CD1c-positive myeloid dendritic cell (primary cell): ENCODE measurements at regions not wholly inside any gene's neighbourhood (a gene's known extent, or its start where the extent isn't known, plus 50 kb on each side); places are given as distances from the start of the nearest gene placed in this dataset.
"Not testable (repeated sequence)": the region's sequence is repeated elsewhere in the genome, so short reads cannot be mapped to it uniquely, and the experiment has no call there.

Source experiments
- DNase-seq: peaks from one replicate; pipeline ENCODE4 v3.0.0-alpha.2; 2016; ENCODE audit errors: extremely low spot score

DNA sequence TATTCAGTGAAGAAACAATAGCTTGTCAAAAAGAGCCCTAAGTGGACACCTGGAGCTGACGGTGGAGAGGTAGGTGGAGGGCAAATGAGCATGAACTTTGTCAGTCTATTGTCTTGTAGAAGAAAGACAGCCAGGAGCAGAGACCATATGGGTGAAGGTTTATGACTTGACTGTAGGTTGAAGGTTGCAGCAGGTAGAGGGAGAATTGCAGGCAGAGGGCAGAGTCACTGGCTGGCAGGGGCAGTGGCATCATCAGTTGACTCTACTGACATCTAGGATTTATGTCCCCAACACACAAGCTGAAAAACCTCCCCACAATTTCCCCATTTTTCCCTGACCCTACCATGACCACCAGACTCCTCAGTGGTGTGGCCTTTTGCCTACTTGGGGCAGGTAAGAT, 243.6 kb upstream of the PRSS58 start:
- DNase-seq: no peak

DNA sequence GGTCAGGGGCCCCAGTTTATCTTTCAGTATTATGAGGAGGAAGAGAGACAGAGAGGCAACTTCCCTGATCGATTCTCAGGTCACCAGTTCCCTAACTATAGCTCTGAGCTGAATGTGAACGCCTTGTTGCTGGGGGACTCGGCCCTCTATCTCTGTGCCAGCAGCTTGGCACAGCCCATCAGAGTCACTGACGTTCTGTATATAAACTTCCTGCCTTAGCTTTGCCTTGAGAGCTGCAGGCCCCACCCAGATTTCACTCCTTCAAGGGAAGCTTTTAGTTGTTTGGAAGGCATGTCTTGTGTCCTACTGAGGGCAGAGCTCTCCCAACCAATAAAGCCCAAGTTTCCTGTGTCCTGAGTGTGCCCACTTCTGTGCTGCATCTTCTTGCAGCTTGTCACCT, 242.5 kb upstream of the PRSS58 start:
- DNase-seq: no peak

DNA sequence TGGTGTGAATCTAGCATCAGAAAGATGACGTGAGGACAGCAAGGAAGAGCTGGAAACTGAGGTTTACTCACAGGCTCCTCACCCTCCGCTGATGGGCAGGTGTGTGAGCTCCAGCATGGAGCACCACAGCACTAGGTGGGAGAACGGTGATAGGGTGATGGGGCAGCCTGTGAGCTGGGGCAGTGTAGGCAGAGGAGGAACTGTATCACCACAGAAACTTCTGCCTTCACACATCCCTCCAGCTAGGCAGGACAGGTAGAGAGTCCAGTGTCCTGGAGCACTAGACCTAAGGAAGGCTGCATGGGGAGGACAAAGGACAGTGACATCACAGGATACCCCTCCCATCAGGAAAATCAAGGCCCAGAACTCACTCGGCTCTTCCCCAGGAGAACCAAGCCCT, 241.8 kb upstream of the PRSS58 start:
- DNase-seq: no peak

DNA sequence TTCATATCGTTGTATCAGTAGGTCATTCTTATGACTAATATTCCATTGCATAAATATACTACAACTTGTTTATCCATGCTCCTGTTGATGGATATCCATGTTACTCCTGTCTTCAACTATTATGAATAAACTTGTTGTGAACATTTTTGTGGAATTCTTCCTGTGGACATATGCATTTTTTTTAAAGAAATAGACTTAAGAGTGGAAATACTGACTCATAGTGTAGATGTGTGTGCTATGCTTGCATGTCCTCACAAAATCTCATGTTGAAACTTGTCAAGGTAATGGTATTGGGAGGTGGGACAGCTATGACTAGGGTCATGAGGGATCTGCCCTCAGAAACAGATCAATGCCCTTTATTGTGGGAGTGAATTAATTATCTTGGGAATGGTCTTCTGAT, 240.5 kb upstream of the PRSS58 start:
- DNase-seq: no peak

DNA sequence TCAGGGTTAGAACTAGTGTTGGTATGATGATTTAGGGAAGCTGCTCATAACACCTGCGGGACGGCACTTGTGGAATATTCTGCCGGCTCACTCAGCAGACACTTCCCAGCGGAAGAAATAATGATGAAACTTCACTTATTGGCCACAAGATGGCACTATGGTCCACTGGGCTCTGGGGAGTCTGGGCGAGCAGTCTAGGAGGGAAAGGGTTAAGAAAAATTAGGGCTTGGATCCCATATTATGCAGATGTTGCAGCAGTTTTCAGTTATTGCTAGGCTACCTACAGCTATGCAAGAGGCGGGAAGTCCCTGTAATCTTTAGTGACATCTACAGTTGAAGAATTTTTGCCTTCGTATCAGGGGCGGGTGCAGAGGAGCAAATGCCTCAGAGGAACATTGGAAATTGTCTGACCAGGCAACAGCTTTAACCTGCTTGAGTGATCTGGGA, 238.7 kb upstream of the PRSS58 start:
- peak; percentile 53 for DNase-seq

DNA sequence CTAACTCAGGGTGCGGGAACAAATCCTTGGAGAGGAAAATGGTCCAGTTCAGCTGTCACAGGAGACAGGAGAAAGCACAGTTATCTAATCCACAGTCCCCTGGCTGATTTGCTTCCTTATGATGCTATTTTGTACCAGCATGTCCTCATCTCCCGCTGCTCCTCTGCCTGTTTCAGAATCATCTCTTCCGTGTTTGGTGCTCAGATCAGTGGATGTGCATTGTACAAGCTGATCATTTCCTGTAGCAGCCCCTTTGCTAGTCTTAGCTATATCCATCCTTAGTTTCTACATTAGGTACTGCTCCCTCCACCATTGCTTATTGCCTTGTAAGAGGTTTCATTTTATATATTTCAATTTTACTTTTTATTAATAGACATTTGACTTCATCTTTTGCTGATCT, 238.0 kb upstream of the PRSS58 start:
- DNase-seq: not testable (repeated sequence)

DNA sequence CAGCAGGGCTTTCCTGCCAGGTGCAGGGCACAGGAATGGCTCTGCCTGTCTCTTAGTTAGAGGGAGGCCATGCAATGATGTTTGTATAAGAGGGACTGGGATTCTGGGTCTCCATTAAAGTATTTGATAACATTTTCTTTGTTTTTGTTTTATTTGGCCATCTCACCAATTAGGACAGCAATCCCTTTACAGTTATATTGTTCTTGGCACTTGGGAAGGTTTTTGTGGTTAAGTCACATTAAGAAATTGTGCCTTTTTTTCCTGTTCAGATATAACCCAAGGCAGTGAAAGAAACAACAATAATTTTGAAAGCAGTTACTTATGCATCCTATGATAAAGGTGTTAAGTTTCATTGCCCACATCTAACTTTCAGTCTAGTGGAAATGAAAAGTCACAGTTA, 237.4 kb upstream of the PRSS58 start:
- not testable (repeated sequence) for DNase-seq

DNA sequence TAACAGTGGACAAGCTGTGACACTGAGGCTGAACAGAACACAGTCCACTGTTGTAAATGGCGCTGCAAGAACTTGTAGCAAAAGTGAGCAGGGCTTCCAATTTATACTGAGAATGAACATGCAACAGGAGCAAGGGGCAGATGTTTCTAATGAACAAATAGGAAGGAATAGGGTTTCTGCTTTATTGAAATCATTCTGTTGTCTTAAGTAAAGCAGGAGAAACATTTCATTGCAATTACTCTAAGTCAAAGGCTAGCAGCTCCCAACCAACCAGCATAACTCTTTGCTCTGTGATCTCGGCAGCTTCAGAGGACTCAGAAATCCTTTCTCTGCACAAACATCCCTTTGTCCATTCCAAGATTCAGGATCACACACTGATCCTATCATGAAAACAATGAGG, 236.2 kb upstream of the PRSS58 start:
- DNase-seq: no peak

DNA sequence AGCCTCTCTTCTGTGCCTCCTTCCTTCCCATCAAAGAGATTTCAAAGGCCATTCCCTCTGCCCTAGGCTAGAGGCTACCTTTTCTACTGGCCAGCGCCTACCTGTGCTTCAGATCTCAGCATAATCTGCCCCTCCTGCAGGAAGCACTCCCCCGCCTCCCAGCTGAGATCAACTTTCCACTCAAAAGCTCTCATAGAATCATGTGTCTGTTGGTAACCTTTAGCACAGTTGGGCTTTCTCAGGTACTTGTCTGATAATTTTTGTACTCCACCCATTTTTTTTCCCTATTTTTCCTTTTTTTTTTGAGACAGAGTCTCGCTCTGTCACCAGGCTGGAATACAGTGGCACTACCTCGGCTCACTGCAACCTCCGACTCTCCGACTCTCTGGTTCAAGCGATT, 231.0 kb upstream of the PRSS58 start:
- DNase-seq: no peak

DNA sequence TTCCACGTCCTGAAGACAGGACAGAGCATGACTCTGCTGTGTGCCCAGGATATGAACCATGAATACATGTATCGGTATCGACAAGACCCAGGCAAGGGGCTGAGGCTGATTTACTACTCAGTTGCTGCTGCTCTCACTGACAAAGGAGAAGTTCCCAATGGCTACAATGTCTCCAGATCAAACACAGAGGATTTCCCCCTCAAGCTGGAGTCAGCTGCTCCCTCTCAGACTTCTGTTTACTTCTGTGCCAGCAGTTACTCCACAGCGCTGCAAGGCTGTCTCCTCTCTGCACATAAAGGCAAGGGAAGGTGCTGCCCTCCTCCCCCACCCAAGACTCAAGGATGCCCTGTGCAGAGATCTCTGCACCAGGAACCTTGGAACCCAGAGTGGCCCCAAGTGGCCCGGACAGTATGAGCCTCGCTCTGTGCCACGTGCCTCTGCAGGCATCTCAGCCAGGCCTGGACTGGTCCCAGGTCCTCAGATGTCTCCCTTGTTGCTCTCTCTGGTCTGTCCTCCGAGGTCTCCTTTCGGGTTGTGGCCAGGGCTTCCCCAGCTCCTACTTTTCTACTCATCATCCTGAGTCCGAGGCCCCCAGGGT, 230.3 kb upstream of the PRSS58 start:
- no peak for DNase-seq

DNA sequence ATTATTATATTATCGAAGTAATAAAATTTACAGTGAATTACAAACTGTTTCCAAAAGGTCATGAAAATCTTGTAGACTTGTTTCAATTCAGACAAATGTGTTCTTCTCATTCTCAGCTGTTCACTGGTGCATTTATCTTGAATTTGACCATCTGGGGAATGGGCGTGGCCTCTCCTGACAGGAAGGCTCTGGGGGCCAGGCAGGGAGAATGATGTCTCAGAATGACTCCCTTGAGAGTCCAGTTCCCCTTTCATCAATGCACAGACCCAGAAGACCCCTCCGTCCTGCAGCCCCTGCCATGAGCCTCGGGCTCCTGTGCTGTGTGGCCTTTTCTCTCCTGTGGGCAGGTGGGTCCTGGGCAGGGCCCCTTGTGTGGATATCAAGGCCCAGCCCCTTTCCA, 229.7 kb upstream of the PRSS58 start:
- not testable (repeated sequence) for DNase-seq

DNA sequence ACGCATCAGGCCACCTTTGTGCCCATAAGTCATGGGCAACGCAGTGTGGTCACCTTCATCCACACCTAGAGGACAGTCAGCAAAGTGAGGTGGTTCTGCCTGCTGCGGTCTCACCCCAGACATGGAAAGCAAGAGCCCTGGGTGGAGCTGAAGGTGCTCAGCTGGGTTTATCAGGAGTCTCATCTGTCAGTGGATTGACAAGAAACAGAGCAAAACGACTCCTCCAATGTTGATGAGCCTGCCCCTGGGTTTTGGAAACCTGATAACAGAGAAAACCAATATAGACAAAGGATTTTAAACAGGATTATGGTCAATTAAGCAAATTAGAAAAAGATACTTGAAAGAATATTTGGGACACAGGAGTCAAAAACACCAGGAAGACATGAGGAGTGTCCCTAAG, 229.3 kb upstream of the PRSS58 start:
- DNase-seq: no peak

DNA sequence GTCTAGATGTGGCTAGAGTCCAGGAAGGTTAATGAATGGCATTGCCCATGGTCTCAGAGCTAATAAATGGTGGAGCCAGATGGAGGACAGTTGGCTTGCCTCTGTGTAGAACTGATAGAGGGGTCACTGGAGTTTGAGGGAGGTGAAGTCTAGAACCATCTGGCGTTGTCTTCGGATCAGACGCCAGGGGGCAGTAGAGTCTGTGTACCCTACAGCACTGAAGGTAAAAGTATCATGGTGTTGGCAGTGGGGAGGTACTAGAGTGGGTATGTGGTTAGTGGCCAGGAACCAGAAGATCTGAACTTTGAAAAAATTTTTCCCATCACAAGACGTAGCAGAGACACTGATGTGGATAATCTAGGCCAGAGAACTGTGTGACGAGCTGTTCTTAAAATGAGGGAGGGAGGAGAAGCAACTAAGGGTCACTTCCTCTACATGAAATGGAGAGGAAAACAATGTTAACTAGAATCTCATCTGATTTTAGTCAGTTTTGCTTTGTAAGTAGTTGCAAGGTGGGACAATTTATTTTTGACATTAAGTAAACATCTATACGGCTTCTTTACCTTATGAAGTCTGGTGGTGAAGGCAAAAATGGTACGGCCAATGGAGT, 227.9 kb upstream of the PRSS58 start:
- DNase-seq: peak; percentile 23

DNA sequence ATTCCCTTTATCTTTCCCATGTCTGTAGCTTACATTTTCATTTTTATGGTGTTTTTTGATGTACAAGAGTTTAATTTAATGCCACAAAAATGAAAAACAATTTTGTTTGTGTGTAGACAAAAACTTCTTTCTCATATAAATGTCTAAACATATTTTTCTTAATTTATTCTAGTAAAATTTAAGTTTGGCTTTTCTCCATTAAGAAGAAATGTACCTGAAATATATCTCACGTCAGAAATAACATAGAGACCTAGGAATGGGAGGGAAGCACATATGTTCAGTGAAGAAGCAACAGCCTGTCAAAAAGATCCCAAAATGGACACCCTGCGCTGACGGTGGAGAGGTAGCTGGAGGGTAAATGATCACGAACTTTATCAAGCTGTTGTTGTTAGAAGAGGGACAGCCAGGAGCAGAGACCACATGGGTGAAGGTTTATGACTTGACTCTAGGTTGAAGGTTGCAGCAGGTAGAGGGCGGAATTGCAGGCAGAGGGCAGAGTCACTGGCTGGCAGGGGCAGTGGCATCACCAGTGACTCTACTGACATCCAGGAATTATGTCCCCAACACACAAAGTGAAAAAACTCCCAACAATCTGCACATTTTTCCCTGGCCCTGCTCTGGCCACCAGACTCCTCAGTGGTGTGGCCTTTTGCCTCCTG, 225.9 kb upstream of the PRSS58 start:
- DNase-seq: no peak

DNA sequence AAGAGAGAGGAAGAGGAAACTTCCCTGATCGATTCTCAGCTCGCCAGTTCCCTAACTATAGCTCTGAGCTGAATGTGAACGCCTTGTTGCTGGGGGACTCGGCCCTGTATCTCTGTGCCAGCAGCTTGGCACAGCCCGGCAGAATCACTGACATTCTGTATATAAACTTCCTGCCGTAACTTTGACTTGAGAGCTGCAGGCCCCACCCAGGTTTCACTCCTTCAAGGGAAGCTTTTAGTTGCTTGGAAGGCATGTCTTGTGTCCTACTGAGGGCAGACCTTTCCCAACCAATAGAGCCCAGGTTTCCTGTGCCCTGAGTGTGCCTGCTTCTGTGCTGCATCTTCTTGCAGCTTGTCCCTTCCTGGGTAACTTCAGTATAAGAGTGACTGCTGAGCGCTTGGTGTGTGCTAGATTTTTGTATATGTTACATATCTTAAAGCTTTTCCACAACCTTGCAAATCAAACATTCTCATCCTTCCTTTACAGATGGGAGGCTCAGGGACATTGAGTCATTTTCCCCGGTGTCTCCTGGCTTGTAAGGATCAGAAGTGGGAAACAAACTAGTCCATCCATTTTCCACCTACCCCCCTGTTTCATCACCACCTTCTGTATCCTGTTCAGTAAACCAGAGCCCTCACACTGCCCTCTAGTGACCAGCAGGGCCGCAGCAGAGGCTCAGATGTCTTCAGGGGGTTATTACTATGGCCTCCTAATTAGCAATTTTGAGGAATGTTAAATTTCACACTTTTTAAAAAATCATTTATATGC, 225.2 kb upstream of the PRSS58 start:
- peak; percentile 60 for DNase-seq

DNA sequence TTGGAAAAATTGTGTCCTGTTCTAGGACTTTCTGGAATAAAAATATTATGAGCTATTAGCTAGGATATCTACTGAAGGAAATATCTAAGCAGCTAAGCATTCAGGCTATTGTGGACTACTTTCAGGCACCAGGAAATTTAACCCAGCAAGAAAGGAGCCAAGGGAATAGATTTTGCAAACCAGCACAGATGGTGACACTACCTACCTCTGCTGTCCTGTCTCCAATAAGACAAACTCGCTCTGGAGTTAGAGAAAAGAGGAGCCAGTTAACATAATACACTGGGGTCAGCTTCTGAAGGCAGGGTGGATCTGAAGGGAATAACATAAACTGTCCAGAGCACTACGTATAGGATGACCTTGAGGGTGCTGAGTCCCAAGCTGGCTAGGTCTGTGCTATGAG, 223.7 kb upstream of the PRSS58 start:
- DNase-seq: no peak

DNA sequence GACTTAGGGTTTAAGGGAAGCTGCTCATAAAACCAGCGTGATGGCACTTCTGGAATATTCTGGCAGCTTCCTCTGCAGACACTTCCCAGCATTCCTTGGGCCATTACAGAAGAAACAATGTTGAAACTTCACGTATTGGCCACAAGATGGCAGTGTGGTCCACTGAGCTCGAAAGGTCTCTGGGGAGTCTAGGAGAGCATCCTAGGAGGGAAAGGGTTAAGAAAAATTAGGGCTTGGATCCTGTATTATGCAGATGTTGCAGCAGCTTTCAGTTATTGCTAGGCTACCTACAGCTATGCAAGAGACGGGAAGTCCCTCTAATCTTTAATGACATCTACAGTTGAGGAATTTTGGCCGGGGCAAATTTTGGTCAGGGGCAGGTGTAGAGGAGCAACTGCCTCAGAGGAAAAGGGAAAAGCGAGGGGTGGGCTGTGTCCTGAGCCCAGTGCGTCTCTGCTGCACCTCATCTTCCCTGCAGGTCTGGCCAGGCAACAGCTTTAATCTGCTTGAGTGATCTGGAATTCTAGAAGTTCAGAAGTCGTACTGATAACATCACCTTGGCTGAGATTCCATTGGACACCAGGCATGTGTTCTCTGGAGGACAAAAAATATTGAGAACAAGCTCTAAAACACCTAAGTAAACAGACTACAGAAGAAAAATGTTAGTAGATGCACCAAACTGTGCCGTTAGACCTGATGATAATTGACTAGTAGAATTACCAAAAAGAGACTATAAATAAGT, 220.8 kb upstream of the PRSS58 start:
- peak; percentile 70 for DNase-seq

DNA sequence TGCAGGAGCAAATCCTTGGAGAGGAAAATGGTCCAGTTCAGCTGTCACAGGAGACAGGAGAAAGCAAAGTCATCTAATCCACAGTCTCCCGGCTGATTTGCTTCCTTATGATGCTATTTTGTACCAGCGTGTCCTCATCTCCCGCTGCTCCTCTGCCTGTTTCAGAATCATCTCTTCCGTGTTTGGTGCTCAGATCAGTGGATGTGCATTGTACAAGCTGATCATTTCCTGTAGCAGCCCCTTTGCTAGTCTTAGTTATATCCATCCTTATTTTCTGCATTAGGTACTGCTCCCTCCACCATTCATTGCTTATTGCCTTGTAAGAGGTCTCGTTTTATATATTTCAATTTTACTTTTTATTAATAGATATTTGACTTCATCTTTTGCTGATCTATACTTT, 219.9 kb upstream of the PRSS58 start:
- DNase-seq: not testable (repeated sequence)

DNA sequence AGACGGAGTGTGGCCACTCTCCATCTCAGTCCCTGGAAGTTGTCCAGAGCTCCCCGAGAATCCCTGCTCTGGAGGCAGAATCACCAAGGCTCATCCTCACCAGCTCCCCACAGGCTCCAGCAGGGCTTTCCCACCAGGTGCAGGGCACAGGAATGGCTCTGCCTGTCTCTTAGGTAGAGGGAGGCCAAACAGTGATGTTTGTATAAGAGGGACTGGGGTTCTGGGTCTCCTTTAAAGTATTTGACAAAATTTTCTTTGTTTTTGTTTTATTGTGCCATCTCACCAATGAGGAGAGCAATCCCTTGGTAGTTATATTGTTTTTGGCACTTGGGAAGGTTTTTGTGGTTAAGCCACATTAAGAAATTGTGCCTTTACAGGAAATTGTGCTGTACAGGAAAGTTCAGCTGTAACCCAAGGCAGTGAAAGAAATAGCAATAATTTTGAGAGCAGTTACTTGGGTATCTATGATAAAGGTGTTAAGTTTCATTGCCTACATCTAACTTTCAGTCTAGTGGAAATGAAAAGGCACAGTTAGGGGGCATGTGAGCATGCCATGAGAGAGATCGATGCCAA, 219.3 kb upstream of the PRSS58 start:
- DNase-seq: no peak

DNA sequence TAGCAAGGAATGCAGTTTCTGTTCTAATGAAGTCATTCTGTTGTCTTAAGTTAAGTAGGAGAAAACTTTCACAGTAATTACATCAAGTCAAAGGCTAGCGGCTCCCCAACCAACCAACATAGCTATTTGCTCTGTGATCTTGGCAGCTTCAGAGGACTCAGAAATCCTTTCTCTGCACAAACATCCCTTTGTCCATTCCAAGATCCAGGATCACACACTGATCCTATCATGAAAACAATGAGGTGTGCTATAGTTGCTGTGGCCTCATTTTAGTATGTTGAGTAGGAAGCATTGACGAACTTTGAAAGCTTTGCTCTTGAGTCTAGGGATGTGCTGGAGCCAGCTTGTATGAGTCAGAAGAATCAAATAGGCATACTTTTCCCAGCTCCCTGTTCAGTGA, 218.2 kb upstream of the PRSS58 start:
- DNase-seq: no peak

DNA sequence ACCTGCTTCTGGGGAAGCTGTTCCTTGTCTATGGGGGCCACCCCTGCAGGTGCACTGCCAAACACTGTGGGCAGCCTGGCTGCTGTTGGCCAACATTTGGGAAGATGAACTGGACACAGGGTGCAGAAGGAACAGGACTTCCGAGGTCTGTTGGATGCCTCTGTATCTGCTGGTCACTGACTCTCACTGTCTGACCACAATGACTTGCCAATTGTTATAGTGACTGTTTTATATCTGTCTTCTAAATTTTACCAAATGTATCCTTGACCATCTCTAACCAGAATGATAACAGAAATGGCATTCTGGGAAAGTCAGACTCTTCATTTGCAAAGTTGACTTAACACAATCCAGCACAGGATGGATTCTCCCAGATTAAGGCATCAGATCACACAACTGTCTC, 214.0 kb upstream of the PRSS58 start:
- DNase-seq: no peak

DNA sequence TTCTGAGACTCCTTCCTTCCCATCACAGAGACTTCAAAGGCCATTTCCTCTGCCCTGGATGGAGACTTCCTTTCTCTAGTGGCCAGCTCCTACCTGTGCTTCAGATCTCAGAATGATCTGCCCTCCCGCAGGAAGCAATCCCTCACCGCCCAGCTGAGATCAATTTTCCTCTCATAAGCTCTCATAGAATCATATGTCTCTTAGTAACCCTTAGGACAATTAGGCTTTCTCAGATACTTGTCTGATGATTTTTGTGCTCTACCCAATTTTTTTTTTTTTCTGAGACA, 212.6 kb upstream of the PRSS58 start:
- no peak for DNase-seq
